Renal cortical epithelial cell (primary cell): ENCODE measurements at regions not wholly inside any gene's neighbourhood (a gene's known extent, or its start where the extent isn't known, plus 50 kb on each side); places are given as distances from the start of the nearest gene placed in this dataset.
"Not testable (repeated sequence)": the region's sequence is repeated elsewhere in the genome, so short reads cannot be mapped to it uniquely, and the experiment has no call there.

ENCODE experiments used
- DNase-seq: peaks from one replicate; pipeline ENCODE4 v3.0.0-alpha.2; 2011; ENCODE audit warnings: low read depth

DNA sequence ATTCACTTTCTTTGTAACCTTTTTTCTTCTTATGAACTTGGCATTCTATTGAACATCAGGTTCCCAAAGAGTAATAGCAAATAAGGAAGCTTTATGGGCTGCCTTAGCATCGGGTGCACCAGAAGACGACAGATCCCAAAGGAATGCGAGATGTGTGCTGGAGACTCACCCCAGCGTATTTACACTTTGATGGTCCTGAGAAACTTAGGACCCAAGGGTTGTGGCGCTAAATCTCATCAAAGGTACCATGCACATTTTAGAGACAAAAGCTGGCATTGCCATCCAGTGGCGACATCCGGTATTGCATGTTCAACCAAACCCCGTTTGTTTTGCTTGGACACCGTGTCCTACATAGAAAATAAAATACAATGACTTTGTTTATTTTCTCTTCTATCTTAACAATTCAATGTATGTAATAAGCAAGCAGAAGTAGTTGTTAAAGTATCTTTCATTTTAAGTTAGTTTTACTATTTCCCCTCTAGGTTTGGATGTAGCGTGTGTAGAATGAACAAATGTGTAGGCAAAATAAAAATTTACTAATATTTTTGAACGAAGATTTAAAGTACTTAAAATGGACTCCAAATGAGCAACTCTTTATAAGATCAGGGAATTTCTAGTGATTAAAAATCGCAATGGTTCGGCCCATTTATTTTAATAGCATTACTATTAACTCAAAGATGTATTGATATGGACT lies 1154.8 kb downstream of the GATA3 start:
- peak; percentile 53 for DNase-seq

DNA sequence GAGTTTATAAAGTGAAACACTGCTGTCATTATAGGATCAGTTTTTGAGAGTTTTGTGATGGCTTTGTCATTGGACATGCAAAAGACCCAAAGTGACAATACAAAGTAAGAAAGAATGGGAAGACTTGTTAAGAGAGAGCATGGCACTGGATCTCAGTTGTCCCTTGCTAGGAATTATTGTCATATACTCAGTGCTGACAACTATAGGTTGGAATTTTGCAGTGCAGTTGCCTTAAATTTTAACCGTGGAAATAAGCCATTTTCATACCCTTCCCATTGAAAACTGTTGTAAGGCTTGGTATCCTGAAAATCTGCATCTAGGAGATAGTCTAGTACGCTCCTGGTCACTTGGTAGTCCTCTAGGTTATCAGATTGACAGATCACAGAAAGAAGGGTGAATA lies 1156.7 kb downstream of the GATA3 start:
- no peak for DNase-seq

DNA sequence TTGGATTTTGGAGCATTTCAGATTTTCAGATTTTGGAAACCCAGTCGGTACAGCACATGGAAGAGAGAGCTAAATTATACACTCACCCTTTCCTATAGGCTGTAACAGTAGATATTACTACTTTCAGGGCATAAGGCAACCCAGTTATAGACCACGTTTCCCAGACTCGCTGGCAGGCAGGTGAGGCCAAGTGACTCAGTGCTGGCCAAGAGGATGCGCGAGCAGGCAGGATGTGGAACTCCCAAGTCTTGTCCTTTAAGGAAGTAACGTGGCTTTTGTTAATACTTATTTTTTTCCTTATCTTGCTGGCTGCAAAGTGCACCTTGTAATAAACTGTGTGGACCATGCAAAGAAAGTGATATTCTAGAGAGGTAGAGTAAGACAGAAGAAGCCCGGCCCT lies 1160.1 kb downstream of the GATA3 start:
- DNase-seq: no peak

DNA sequence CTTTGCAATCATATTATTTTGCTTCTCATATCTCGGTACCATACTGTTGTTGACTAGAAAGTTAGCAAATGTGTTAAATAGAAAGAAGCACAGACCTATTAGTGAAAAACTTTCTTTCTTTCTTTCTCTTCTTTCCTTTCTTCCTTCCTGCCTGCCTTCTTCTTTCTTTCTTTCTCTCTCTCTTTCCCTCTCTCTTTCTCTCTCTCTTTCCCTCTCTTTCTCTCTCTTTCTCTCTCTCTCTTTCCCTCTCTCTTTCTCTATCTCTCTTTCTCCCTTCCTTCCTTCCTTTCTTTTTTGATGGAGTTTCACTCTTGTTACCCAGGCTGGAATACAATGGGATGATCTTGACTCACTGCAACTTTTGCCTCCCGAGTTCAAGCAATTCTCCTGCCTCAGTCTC lies 1160.6 kb downstream of the GATA3 start:
- DNase-seq: no peak

DNA sequence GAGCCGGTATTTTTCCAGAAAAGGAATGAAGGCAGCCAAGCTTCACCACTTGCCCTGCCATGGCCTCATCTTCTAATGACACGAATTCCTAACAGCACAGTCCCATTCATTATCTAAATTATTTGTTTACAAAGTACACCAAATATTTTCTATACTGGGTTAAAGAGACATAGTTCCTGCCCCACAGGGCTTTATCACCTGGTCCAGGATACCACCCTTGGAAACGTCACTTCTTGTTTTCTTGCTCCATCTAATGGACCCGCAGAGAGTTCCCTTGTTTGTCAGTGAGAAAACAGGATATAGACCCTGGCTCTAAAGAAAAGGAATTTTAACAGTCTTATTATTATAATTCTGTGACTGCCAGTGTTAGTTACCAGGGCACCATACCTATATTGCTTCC lies 1165.4 kb downstream of the GATA3 start:
- no peak for DNase-seq

DNA sequence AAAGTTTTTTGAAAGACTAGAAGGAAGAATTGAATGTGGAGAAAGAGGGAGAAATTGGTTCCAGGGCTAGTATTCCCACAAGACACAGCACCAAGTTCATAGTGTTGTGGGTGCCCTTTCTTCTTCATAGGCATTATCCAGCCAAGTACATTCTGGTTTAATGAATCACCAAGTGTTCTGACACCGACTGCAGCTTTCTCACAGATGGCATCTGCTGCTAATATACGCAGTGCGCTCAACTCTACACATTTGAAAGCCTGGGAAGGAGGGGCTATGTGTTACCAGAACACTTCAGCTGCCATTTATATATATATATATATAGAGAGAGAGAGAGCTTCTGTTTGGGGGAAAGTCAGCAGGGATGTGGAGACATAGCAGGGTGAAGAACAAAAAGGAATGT lies 1168.4 kb downstream of the GATA3 start:
- no peak for DNase-seq

DNA sequence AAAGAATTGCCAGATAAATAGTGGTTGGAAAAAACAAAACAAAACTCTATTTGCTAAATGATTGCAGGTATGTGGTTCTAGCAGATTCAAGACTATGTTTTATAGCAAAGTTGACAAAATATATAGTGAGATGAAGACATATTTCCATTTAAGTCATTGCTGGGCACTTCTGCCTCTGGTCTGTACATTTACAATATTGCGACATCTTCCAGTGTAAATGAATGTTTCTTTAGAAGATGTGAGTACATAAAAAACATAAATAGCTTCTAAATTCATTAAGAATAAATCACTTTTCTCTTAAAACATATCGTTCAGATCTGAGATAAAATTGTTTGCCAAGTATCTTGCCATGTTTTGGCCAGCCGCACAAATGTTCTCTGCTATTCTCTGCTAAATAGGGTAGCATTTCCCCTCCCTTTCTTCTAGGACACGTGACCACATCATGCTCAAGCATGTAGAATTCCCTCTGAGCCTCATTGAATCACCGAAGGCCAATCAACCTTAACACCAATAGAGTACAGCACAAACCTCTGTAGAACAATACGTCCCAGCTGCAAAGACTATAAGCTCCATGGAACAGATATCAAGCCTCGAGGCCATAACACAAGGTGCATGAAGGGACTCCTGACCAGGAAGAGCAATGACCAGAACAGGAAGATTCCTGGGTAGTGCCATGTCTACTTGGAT lies 1173.3 kb downstream of the GATA3 start:
- DNase-seq: peak; percentile 2

DNA sequence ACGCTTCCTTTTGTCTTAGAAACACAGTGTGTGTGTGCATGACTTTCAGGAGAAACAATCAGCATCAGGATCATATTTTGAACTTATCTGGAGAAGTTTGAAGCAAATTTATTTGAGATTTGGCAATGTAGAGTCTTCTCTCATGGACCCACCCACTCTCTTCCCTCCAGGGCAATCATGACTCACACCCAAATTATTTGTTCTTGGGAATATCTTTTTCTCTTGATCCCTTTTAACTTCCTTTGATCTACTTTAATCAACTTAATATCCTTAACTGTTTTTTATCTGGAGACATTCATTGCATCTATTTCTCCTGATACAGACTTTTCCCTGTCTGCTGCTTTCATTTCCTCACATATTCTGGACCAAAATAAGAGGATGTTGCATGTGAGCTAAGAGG lies 1174.3 kb downstream of the GATA3 start:
- peak; percentile 14 for DNase-seq

DNA sequence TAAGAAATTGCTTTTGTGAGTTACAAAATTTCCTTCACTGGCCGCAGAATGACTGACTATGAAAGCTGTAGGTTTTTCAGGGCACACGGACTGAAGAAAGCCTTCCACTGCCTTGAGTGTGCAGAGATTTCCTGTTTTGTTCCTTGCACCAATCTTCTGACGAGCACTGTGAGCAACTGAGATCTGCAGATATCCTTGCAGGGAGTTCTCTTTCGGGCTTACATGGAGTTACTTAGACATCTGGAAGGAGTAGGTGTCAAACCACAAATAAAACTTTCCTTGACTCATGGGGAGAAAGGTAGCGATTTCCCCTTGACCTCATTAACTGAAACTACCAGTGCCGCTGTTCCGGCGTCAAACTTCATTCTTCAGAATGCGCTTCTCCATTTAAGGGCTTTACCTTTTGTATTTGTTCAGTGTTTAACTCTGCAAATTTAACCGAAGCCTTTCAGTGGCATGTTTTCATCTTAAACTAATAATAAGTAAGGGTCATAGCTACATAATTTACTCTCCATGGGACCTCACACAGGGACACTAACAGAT lies 1175.3 kb downstream of the GATA3 start:
- no peak for DNase-seq

DNA sequence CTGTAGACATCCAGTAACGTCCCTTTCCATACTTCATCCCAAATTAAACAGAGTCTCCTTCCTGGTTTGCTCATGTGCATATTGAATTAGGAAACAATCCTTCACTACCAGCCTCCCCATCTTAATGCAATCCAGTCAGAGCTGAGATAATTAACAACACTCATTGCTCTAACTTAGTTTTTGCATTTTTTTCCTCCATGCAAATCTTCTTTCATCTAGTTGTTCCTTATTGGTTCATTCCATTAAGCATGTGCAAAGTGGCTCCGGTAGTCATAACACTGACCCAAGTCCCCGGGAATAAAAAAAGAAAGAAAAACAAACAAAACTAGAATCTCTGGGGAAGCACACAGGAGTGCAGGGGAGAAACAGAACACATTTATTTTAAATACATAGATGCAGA lies 1176.1 kb downstream of the GATA3 start:
- DNase-seq: no peak

DNA sequence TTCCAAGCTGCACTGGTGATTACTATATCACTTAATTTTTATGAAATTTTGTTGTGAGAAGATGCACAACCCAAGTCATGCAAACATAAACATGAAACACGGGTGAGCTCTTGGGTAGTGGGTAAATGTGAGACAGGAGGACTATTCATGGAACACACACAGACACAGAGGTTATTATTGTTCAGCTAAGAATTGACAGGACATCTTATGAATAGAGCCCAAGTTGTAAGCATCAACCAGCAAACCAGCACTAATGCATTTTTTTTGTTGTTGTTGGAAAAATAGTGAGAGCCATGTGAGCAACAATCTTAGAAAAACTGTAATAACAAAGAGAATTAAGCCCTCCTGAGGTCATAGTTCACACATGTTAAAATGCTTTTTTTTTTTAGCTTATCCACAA lies 1179.7 kb downstream of the GATA3 start:
- DNase-seq: no peak

DNA sequence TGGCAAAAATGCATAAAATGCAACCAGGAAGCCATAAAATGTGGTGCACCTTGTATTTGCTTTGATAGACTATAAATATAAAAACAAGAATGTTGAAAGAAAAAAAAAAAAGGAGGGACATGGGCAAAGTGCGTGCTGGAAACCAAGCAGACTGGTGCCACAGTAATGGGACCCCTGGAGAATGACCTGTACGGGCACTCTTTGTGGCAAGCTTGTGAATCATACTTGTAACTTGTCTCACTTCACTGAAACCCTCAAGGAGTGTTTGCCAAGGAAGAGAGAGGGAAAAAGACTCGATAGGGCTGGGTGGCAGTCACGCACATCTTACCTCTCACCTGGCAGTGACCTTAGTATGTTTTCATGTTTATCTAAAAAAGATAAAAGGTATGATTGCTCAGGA lies 1183.6 kb downstream of the GATA3 start:
- peak; percentile 57 for DNase-seq

DNA sequence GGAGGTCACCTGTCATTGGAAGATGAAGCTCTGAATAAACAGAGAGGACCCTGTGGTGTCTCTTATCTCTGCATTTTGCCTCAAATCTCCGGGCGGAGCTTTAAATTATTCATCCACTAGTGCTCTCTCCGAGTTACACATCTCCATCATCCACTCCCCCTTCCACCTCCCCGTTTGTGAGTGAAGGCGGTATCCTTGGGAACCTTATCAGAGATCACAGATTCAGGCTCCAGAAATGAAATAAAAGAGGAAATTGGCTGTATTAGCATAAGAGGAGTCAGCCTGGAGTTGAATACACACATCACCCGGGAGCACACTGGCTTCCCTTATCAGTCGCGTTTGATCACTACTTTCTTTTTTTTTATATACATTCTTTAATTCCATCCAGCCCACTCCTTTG lies 1184.8 kb downstream of the GATA3 start:
- peak; percentile 10 for DNase-seq

DNA sequence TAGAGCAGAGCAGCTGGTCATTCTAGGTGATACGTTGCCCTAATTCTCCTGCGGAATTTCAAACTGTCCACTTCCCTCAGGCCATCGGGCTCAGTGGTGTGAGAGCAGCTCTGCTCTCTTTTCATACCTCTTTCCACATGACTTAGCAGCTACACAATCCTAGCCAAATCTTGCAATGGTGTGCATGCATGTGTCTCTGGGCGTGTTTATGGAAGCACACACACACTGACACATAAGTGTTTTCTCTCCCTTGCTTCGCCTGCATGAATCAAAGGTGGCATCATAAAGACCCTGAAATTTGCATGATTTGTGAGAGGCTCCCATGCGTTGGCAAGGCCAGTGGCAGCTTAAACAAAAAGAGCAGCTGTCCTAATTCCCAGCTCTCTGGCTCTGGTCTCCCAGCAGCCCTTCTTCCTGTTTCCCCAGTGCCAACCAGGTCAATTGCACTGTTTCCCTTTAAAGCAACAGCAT lies 1189.5 kb downstream of the GATA3 start:
- DNase-seq: peak; percentile 55

DNA sequence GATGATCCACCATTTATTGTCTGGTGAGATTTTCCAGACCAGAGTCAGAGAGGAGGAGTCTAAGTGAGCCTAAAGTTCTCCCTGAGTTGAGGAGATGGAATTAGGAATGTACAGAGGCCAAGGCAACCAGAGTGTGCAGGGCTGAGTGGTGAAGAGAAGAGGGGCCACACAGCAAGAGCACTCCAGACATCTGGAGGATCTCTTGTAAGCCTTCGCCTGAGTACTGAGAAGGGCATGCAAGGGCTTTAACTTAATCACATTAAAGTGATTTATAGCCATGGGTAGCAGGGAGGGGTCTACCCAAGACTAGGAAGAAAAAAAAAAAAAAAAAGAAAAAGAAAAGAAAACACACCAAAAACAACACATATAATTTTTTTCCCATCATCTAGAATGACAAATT lies 1190.4 kb downstream of the GATA3 start:
- no peak for DNase-seq

DNA sequence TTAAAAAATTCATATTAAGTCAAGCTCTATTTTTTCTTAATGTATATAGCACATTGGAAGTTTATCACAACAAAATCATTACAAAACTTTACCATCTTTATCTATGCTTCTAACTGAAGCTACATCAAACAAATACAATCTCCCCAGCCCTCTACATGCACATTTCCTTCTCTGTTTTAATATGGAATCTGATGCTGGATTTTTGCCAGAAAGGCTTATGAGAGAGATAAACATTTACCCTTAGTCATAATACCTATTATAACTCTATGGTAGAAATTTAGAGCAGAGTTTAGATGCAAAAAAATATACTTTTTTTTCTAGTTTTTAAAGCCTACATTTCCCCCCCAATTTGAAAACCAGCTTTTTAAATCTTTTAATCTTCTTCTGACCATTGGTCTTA lies 1198.6 kb downstream of the GATA3 start:
- no peak for DNase-seq

DNA sequence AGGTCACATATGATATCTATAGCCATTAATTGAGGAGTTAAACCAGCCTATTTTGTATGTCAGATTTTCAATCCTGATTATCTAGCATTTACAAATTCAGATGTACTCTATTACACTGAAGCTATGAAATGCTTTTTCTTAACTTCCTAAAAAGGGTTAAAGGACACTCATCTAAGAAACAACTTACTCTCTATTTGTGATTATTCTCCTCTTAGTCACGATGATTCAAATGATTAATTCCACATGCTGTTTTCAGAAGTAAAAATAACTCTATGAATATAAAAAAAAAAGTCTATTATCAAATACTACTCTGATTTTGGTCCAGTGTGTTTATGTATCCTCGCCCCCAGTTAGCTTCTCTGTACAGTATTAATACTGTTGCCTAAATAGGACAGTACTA lies 1199.9 kb downstream of the GATA3 start:
- DNase-seq: no peak

DNA sequence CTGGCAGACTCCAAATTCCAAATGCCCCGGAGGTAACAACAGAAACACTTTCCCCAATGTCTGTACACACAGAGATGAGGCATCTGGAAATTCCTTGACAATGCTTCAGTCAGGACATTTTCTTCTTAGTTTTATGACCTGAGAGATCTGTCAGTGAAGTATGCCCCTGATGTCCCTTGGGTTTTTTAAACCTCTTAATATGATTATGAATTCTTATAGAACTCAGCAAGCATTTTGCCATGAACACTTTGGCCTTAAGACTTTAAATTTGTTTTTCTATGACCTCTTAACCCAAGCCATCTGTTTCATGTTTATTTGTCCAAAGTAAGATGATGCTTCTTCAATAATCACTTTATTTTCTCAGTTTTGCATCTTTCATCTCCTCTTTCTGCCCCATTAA lies 1206.2 kb downstream of the GATA3 start:
- DNase-seq: no peak

DNA sequence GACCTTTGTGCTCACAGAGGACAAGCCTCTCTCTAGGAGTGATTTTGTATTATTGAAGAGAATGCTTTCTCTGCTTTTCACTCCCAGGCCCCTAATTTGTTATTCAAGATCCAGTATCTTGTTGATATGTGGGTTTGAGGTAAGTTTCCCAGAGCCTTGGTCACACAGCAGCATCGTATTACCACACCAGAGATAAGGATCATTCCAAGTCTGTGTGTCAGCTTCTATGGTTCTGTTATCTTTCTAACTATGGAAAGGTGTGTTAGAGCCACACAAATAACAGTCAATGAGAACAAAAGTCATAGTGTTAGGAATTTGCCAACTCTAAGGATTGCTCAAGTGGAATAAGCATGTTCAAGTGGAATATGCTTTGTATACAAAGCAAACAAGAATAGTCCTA lies 1208.3 kb downstream of the GATA3 start:
- DNase-seq: no peak

DNA sequence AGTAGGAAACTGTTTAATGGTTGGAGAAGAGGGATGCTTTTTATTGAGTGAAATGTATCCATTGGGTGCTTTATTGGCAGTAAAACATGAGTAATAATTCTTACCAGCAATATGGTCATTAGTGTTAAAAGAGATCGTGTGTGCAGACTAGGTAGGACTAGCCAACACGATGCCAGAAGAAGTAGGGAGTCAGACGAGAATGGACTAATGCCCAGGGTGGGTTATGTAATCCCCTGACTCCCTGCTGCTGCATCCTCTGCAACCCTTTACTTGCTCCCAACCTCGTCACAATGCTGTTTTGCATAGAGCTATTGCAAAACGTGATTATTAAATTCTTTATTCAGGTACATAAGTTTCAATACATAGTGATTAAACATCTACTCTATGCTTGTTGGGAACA lies 1213.7 kb downstream of the GATA3 start:
- DNase-seq: no peak

DNA sequence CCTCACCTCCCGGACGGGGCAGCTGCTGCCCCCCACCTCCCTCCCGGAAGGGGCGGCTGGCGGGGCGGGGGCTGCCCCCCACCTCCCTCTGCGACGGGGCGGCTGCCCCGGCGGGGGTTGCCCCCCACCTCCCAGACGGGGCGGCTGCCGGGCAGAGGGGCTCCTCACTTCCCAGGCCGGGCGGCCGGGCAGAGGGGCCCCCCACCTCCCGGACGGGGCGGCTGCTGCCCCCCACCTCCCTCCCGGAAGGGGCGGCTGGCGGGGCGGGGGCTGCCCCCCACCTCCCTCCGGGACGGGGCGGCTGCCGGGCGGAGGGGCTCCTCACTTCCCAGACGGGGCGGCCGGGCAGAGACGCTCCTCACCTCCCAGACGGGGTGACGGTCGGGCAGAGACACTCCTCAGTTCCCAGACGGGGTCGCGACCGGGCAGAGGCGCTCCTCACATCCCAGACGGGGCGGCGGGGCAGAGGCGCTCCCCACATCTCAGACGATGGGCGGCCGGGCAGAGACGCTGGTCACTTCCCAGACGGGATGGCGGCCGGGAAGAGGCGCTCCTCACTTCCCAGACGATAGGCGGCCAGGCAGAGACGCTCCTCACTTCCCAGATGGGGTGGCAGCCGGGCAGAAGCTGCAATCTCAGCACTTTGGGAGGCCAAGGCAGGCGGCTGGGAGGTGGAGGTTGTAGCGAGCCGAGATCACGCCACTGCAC lies 1218.8 kb downstream of the GATA3 start:
- DNase-seq: not testable (repeated sequence)

DNA sequence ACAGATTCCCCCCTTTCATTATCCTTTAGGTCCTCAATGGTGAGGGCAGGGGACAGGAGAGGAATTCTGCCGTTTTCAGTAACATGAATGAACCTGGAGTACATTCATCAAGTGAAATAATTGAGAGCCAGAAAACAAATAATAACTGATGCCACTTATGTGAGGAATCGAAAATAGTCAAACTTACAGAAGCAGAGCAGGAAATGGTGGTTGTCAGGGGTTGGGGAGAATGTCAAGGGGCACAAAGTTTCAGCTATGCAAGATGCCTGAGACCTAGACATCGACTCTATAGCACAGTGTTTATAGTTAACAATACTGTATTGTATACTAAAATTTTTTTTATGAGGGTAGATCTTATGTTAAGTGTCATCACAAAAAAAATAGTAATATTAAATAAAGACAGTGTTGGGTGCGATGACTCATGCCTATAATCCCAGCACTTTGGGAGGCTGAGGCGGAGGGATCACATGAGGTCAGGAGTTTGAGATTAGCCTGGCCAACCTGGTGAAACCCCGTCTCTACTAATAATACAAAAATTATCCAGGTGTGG lies 1219.8 kb downstream of the GATA3 start:
- no peak for DNase-seq

DNA sequence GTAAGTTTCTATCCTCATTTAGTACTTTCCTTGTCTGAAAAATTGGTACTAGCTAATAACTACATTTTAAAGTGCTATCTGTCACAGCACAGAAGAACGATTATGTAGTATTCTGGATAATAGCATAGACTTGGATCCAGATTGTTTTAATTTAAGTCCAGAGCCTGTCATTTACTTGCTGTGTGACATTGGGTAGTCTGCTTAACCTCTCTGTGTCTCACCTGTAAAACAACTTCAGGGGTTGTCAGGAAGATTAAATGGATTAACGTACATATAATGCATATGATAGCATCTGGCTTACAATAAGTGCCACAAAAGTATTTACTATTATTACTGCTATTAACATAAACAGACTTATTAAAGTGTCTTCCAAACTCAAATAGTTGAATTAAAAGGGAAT lies 1221.4 kb downstream of the GATA3 start:
- DNase-seq: no peak
